ENCODE measurements at regions not wholly inside any gene's neighbourhood (a gene's known extent, or its start where the extent isn't known, plus 50 kb on each side); places are given as distances from the start of the nearest gene placed in this dataset.

GRCh38 chr2:239529313-239530015 is 128.6 kb upstream of the HDAC4 start:
- TF ChIP-seq, protein P1, sequence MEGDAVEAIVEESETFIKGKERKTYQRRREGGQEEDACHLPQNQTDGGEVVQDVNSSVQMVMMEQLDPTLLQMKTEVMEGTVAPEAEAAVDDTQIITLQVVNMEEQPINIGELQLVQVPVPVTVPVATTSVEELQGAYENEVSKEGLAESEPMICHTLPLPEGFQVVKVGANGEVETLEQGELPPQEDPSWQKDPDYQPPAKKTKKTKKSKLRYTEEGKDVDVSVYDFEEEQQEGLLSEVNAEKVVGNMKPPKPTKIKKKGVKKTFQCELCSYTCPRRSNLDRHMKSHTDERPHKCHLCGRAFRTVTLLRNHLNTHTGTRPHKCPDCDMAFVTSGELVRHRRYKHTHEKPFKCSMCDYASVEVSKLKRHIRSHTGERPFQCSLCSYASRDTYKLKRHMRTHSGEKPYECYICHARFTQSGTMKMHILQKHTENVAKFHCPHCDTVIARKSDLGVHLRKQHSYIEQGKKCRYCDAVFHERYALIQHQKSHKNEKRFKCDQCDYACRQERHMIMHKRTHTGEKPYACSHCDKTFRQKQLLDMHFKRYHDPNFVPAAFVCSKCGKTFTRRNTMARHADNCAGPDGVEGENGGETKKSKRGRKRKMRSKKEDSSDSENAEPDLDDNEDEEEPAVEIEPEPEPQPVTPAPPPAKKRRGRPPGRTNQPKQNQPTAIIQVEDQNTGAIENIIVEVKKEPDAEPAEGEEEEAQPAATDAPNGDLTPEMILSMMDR (IDR thresholded peaks at IDR 0.05): no peak

DNA sequence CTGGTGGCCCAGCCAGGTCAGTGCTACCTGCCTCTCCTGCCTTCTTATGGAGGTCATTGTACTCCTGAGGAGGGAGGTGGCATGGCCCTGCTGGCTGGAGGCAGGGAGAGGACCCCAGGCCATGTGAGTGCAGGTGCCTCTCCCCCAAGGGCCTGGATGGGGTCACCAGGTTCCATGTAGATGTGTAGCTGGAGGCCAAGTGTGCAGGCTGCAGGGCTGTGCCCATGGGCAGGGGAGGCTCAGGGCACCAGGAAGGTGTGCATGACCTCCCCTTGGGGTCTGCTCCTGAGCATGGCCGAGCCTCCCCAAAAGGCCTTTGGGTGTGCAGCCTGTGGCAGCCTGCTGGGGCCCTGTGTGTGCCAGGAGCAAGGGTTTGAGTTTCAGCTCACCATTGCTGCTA is 128.1 kb upstream of the HDAC4 start:
- TF ChIP-seq, protein P1 (IDR thresholded peaks at IDR 0.05): no peak

DNA sequence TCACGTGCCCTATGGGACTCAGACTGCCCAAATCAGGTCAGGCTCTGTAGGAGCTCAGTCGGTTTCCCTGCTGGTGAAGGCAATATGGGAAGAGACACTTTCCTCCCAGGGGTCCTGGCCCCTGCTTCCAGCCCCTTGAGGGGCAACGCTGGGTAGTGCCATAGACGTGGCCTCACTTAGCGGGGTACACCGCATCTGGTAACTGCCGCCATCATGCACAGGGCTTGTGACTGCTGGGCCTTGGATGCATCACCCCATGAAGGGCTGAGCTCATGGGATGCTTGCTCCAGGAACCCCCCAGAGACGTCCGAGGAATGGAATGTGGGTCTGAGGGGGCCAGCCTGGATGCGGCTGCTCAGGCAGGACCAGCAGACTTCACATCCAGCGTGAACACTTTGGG is 127.3 kb upstream of the HDAC4 start:
- TF ChIP-seq, protein P1 (IDR thresholded peaks at IDR 0.05): no peak

GRCh38 chr2:239526666-239527415 is 126.0 kb upstream of the HDAC4 start:
- TF ChIP-seq, protein P1 (IDR thresholded peaks at IDR 0.05): no peak

DNA sequence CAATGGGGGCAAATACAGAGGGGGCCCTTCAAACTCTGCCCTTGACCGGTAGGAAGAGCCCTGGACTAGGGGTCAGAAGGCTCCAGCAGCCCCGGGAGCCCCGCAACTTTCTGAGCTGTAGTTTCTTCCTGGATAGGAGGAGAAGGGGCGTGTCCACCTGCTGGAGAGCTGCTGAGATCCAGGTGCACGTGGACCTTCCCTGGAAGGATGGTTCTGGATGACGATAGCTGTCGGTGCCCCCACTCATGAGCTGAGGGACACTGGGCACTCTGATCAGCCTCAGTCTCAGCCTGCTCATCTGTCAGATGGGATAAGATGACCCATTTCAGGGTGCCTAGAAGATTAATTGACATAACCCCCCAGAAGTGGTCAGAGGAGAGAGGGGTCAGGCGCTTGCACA is 125.2 kb upstream of the HDAC4 start:
- TF ChIP-seq, protein P1 (IDR thresholded peaks at IDR 0.05): no peak

DNA sequence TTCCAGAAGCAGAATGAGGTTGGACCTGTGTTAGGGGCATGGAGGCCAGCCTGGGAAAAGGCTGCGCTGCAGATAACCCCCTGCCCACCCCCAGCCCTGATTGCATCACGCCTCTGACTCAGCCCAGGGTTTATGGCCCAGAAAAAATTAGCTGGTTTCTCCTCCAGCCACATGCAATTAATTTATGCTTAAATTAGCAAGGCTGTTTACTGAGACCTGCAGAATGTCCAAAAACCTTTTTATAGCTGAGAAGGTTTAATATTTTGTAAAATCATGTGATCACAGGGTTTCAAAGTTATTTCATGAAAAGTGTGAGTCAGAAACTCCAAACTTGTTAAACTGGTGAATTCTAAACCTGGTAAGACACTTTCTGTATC is 123.1 kb upstream of the HDAC4 start:
- TF ChIP-seq, protein P1 (IDR thresholded peaks at IDR 0.05): no peak

GRCh38 chr2:239523147-239523953 is 122.5 kb upstream of the HDAC4 start:
- TF ChIP-seq, protein P1 (IDR thresholded peaks at IDR 0.05): no peak
